Large intestine (tissue), 3 donors: ENCODE measurements at regions not wholly inside any gene's neighbourhood (a gene's known extent, or its start where the extent isn't known, plus 50 kb on each side); places are given as distances from the start of the nearest gene placed in this dataset.

Experiments used
- DNase-seq, 2 donors: peaks; one replicate each; pipeline versions ENCODE4 v3.0.0 to v3.0.0-alpha.2; 2013
- H3K27ac ChIP-seq: one replicate; pipeline ENCODE4 v1.5.1; 2013; ENCODE audit warnings: low read length
- H3K27me3 ChIP-seq: 2 replicates; pipeline ENCODE4 v1.6.1; 2013; ENCODE audit warnings: low read length; ENCODE audit not compliant: control insufficient read depth, insufficient read depth
- H3K36me3 ChIP-seq: 2 replicates; pipeline ENCODE4 v1.6.1; 2013; ENCODE audit warnings: low read length; ENCODE audit not compliant: control insufficient read depth, insufficient read depth
- H3K4me1 ChIP-seq: one replicate; pipeline ENCODE4 v1.6.1; 2013; ENCODE audit warnings: low read length; ENCODE audit not compliant: control insufficient read depth, insufficient read depth
- H3K4me3 ChIP-seq: one replicate; pipeline ENCODE4 v1.5.1; 2013; ENCODE audit warnings: low read length
- H3K9me3 ChIP-seq: one replicate; pipeline ENCODE4 v1.6.1; 2013; ENCODE audit warnings: mild to moderate bottlenecking, low read depth, low read length, moderate library complexity; ENCODE audit not compliant: control insufficient read depth
- WGBS: methylation state at CpG from one replicate; pipeline ENCODE4 v1.1.5; 2013; ENCODE audit warnings: low lambda C conversion rate; ENCODE audit not compliant: insufficient coverage; 5-methylcytosine and 5-hydroxymethylcytosine counted together

DNA sequence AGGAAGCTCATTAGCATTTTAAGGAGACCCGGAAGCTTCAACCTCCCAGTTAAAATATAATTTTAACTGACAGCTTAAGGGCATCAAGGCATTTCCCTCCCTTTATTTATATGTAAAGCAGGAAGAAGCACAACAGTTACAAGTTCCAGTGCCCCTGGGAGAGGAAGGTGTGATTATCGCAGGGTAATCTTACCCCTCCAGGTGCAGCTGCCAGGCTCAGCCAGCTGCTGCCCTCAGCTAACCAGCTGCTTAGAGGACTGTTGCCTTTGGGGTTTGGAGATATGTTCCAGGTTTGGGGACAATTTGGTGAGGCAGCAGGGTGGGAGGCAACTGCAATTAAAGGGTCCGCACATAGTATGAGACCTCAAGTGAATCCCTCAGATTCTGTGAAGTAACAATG lies 55.3 kb upstream of the SETBP1 start:
- no peak overlapping the region for H3K27ac ChIP-seq
- no peaks in the 10 kb centered on the region for H3K36me3 ChIP-seq
- no peak overlapping the region for H3K4me3 ChIP-seq
- no peaks in the 10 kb centered on the region for H3K27me3 ChIP-seq
- no peak for DNase-seq
- H3K9me3 ChIP-seq: no peaks in the 10 kb centered on the region
- peaks cover 3% of the 10 kb centered on the region for H3K4me1 ChIP-seq
- WGBS: no CpG with 5 or more reads among the region's 3 CpGs

DNA sequence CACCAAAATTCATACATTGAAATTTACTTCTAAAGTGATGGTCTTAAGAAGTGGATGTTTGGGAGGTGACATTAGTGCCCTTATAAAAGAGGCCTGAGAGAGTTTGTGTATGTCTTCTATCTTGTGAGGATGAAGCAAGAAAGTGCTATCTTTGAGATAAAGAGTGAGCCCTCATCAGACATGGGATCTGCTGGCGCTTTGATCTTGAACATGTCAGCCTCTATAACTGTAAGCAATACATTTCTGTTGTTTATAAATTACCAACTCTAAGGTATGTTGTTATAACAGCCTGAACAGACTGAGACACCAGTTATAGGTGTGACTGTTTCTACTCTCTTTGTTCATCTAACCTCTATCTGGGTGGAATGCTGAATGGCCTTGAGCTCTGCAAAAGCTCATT lies 54.5 kb upstream of the SETBP1 start:
- Histone ChIP-seq H3K27me3 (no peaks in the 10 kb centered on the region), H3K9me3 (no peaks in the 10 kb centered on the region), H3K4me1 (peaks cover 3% of the 10 kb centered on the region), H3K27ac (no peak overlapping the region), H3K36me3 (no peaks in the 10 kb centered on the region), H3K4me3 (no peak overlapping the region)
- WGBS: no CpG with 5 or more reads among the region's 1 CpG
- DNase-seq: no peak

DNA sequence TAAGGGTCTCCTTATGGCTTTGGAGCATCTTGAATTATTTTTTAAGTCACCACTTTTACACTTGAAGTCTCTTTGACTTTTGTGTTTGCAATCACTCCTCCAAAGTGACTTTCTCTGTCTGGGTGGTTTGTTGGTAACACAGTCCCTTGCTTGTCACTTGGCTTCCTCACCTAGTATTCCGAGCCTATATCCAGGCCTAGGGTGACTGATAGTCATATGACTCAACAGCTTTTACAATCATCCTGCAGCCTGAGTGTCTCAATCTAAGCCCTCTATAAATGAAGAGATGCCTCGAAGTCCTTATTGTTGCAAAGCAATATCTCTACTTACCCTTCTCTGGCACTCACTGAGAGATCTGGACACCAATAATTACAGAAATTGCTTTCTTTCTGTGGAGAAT lies 53.9 kb upstream of the SETBP1 start:
- WGBS: no CpG with 5 or more reads among the region's 2 CpGs
- peak; percentile 24 to 59 for DNase-seq
- no peaks in the 10 kb centered on the region for H3K27me3 ChIP-seq
- peaks cover 3% of the 10 kb centered on the region for H3K4me1 ChIP-seq
- no peak overlapping the region for H3K4me3 ChIP-seq
- H3K36me3 ChIP-seq: no peaks in the 10 kb centered on the region
- no peak overlapping the region for H3K27ac ChIP-seq
- H3K9me3 ChIP-seq: no peaks in the 10 kb centered on the region

DNA sequence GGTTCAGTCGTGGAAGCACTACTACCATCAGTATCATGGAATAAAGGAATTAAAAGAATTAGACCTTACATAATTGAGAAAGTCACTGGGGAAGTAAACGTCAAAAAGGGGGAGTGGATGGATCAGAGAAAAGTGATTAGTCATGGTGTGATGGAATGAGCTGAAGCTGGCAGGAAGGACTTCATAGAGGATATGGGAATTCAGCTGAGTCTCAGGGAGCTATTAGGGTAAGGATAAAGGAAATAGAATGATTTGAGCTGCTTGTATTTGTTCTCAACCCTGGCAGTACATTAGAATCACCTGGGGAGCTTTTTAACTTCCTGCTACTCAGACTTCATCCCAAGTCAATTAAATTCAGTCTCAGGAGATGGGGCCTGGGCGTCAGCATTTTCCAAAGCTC lies 53.4 kb upstream of the SETBP1 start:
- DNase-seq: no peak
- no peak overlapping the region for H3K4me3 ChIP-seq
- no peaks in the 10 kb centered on the region for H3K27me3 ChIP-seq
- no peak overlapping the region for H3K27ac ChIP-seq
- H3K4me1 ChIP-seq: peaks cover 3% of the 10 kb centered on the region
- H3K9me3 ChIP-seq: no peaks in the 10 kb centered on the region
- WGBS: 85% methylated on average over 2 of the region's 3 CpGs
- H3K36me3 ChIP-seq: no peaks in the 10 kb centered on the region

DNA sequence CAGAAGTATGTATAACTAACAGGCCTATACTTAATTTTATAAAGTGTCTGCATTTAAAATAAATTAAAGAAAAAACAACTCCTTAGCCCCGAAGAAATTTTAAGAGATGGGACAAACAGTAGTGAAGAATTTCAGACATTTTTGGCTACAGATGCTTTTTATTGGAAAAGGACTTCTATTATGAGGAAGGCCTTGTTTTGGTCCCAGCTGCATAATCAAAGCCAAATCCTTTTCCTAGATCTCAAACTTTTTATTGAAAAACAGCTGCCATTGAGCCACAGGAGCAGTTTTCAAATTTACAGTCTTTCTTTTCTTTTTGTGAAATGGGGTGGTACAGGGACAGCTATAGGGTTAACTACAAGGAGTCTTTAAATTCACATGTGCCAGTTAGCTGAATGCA lies 51.3 kb upstream of the SETBP1 start:
- Histone ChIP-seq H3K4me1 (peaks cover 3% of the 10 kb centered on the region), H3K9me3 (no peaks in the 10 kb centered on the region), H3K4me3 (no peak overlapping the region), H3K27ac (no peak overlapping the region), H3K36me3 (no peaks in the 10 kb centered on the region), H3K27me3 (no peaks in the 10 kb centered on the region)
- 100% methylated on average over 1 of the region's 1 CpG for WGBS
- DNase-seq: no peak

DNA sequence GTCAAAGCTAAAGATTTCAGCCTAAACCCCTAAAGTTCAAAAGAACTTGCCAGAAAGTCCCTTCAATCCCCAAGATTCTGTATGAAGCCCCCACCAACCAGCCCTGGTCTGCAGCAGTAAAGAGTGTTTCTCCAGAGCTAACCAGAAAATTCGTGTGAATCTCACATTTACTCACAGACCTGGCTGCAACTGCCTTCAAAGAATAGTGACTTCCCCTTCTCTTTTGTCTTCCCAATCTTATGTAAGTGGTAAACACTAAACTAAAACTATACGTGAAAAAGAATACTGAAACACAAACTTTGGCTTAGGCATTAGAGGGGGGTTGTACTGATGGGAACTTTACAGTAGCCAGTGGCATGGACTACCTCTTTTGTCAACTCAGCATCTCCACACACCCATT lies 50.6 kb upstream of the SETBP1 start:
- Histone ChIP-seq H3K4me3 (no peak overlapping the region), H3K4me1 (peaks cover 3% of the 10 kb centered on the region), H3K9me3 (no peaks in the 10 kb centered on the region), H3K27ac (no peak overlapping the region), H3K36me3 (no peaks in the 10 kb centered on the region), H3K27me3 (no peaks in the 10 kb centered on the region)
- no peak for DNase-seq
- 100% methylated on average over 1 of the region's 2 CpGs for WGBS
